GM10248 (cell line): ENCODE measurements at regions not wholly inside any gene's neighbourhood (a gene's known extent, or its start where the extent isn't known, plus 50 kb on each side); places are given as distances from the start of the nearest gene placed in this dataset.

Source experiments
- CTCF ChIA-PET: fragments of 300-600 bp; sonication (Branson Sonifier 250); formaldehyde crosslinking; extraction: SDS; loops from one replicate; lab custom pipeline; 2021; ENCODE audit warnings: antibody characterized with exemption; lab: Yijun Ruan, JAX
- POLR2A ChIA-PET: fragments of 350-650 bp; sonication (Branson Sonifier 250); formaldehyde crosslinking; extraction: SDS; loops from one replicate; lab custom pipeline; 2020; ENCODE audit warnings: antibody characterized with exemption; lab: Yijun Ruan, JAX
- DNase-seq: peaks from one replicate; pipeline ENCODE4 v3.0.0; 2012; ENCODE audit errors: extremely low spot score
- CTCF ChIP-seq: IDR thresholded peaks from 2 replicates; pipeline ENCODE4 v1.5.1; 2012; ENCODE audit warnings: mild to moderate bottlenecking, low read depth; ENCODE audit errors: extremely low read depth, missing control alignments, control extremely low read depth

GRCh38 chr10:52566471-52567246, 205.9 kb downstream of the MBL2 start:
- ChIA-PET POLR2A (no interaction called here), CTCF (interaction anchor here (1.1 to 1.5 kb wide), 4 partner anchors 9 to 266 kb away, joined by 3 to 5 read pairs (median 4); no protein-coding TSS in a partner anchor)
- DNase-seq, result no peak

GRCh38 chr10:52567247-52567580, 205.4 kb downstream of the MBL2 start:
- CTCF ChIA-PET, result interaction anchor here (0.8 to 1.5 kb wide), 5 partner anchors 8 to 267 kb away, joined by 3 to 5 read pairs (median 3); no protein-coding TSS in a partner anchor
- POLR2A ChIA-PET, result no interaction called here
- no peak for DNase-seq
- TF ChIP-seq CTCF, result no peak

More at GRCh38 chr10:52566471-52567246, 205.9 kb downstream of the MBL2 start:
- no peak for TF ChIP-seq CTCF

GRCh38 chr10:52568309-52568708, 204.3 kb downstream of the MBL2 start:
- no peak for DNase-seq
- CTCF ChIA-PET, result interaction anchor here (0.9 kb wide), 1 partner anchor 50 kb away, joined by 3 read pairs; no protein-coding TSS in a partner anchor
- no peak for TF ChIP-seq CTCF
- POLR2A ChIA-PET, result no interaction called here

- POLR2A ChIA-PET, result no interaction called here
- no peak for TF ChIP-seq CTCF
- DNase-seq, result no peak
- CTCF ChIA-PET, result no interaction called here
Observed at GRCh38 chr10:52570490-52570889, 202.1 kb downstream of the MBL2 start.

GRCh38 chr10:52571018-52571417, 201.6 kb downstream of the MBL2 start:
- no peak for DNase-seq
- no peak for TF ChIP-seq CTCF
- ChIA-PET POLR2A (no interaction called here), CTCF (no interaction called here)

GRCh38 chr10:52571516-52572182, 200.9 kb downstream of the MBL2 start:
- CTCF ChIA-PET, result interaction anchor here (1.6 kb wide), 1 partner anchor 9 kb away, joined by 3 read pairs; no protein-coding TSS in a partner anchor
- no peak for DNase-seq
- TF ChIP-seq CTCF, result no peak
- POLR2A ChIA-PET, result no interaction called here
